ENCODE measurements at regions not wholly inside any gene's neighbourhood (a gene's known extent, or its start where the extent isn't known, plus 50 kb on each side); places are given as distances from the start of the nearest gene placed in this dataset.

DNA sequence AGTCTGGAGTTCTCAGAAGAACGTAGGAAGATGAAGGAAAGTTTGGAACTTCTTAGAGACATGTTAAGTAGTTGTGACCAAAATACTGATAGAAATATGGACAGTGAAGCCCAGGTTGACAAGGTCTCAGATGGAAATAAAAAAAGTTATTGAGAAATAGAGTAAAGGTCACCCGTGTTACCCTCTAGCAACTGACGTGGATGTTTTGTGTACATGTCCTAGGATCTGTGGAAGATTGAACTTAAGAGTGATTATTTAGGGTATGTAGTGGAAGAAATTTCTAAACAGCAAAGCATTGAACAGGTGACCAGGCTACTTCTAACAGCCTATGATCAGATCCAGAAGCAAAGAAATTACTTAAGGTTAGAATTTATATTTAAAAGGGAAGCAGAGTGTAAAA, 1020.4 kb downstream of the FSTL5 start:
- DNase-seq: no peak
- Histone ChIP-seq H3K56ac (ENCODE audit: low read length) (no peak overlapping the region), H3K18ac (ENCODE audit: low read length) (no peak overlapping the region), H2BK15ac (replicated peaks; ENCODE audit: low read depth) (no peak overlapping the region), H3K79me2 (ENCODE audit: control insufficient read depth, insufficient read depth, low read length) (no peaks in the 10 kb centered on the region), H3K4me2 (ENCODE audit: low read length) (no peak overlapping the region), H3K79me1 (ENCODE audit: low read length) (no peaks in the 10 kb centered on the region), H3K4me1 (ENCODE audit: control insufficient read depth, low read depth, low read length) (no peaks in the 10 kb centered on the region), H3K36me3 (ENCODE audit: control insufficient read depth, insufficient read depth, low read length) (no peaks in the 10 kb centered on the region), H2AK5ac (ENCODE audit: low read length) (no peak overlapping the region), H3K27ac (ENCODE audit: low read depth, low read length) (no peak overlapping the region), H4K8ac (ENCODE audit: low read depth, low read length) (no peak overlapping the region), H3K23ac (ENCODE audit: low read length) (no peak overlapping the region), H3K4ac (ENCODE audit: low read depth, low read length) (no peak overlapping the region), H2BK120ac (ENCODE audit: low read depth, low read length) (no peak overlapping the region), H3K4me3 (ENCODE audit: low read length) (no peak overlapping the region), H3K27me3 (ENCODE audit: insufficient read depth, low read length, poor library complexity) (no peaks in the 10 kb centered on the region), H2BK5ac (ENCODE audit: low read length) (no peak overlapping the region), H3K9ac (ENCODE audit: low read length) (no peak overlapping the region), H4K5ac (ENCODE audit: low read length) (no peak overlapping the region)
- WGBS (ENCODE audit: extremely low coverage, insufficient coverage, low lambda C conversion rate): no CpG with 5 or more reads among the region's 3 CpGs

DNA sequence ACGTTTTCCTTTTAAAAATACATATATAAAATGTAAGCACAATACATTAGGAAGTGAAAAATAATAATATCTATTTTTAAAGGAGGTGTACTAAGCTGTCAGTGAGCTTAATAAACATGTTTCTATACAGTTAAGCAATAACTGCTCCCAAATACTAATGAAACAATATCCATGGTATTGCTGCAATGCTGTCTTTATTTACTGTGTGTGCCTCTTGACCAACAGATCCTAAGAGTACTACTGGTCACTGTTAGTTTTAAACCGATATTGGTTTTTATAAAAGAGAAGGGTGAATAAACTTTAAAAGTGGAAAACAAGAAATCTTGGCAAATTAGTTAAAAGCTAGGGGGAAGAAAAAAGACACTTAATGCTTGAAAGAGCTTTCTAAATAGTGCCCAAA, 1029.0 kb downstream of the FSTL5 start:
- Histone ChIP-seq H3K56ac (ENCODE audit: low read length) (no peak overlapping the region), H4K5ac (ENCODE audit: low read length) (no peak overlapping the region), H3K36me3 (ENCODE audit: control insufficient read depth, insufficient read depth, low read length) (no peaks in the 10 kb centered on the region), H3K18ac (ENCODE audit: low read length) (no peak overlapping the region), H3K79me1 (ENCODE audit: low read length) (no peaks in the 10 kb centered on the region), H3K4me3 (ENCODE audit: low read length) (no peak overlapping the region), H3K27ac (ENCODE audit: low read depth, low read length) (no peak overlapping the region), H3K79me2 (ENCODE audit: control insufficient read depth, insufficient read depth, low read length) (no peaks in the 10 kb centered on the region), H3K4me2 (ENCODE audit: low read length) (no peak overlapping the region), H3K23ac (ENCODE audit: low read length) (no peak overlapping the region), H2AK5ac (ENCODE audit: low read length) (no peak overlapping the region), H2BK120ac (ENCODE audit: low read depth, low read length) (no peak overlapping the region), H3K27me3 (ENCODE audit: insufficient read depth, low read length, poor library complexity) (no peaks in the 10 kb centered on the region), H4K8ac (ENCODE audit: low read depth, low read length) (no peak overlapping the region), H3K4me1 (ENCODE audit: control insufficient read depth, low read depth, low read length) (no peaks in the 10 kb centered on the region), H3K4ac (ENCODE audit: low read depth, low read length) (no peak overlapping the region), H3K9ac (ENCODE audit: low read length) (no peak overlapping the region), H2BK15ac (replicated peaks; ENCODE audit: low read depth) (no peak overlapping the region), H2BK5ac (ENCODE audit: low read length) (no peak overlapping the region)
- no CpG with 5 or more reads among the region's 2 CpGs for WGBS (ENCODE audit: extremely low coverage, insufficient coverage, low lambda C conversion rate)
- DNase-seq: no peak

- no peak overlapping the region for H3K4ac ChIP-seq (ENCODE audit: low read depth, low read length)
- H3K18ac ChIP-seq (ENCODE audit: low read length): no peak overlapping the region
- H3K9ac ChIP-seq (ENCODE audit: low read length): no peak overlapping the region
- no peak overlapping the region for H2BK120ac ChIP-seq (ENCODE audit: low read depth, low read length)
- no peaks in the 10 kb centered on the region for H3K36me3 ChIP-seq (ENCODE audit: control insufficient read depth, insufficient read depth, low read length)
- no CpG with 5 or more reads among the region's 4 CpGs for WGBS (ENCODE audit: extremely low coverage, insufficient coverage, low lambda C conversion rate)
- no peaks in the 10 kb centered on the region for H3K27me3 ChIP-seq (ENCODE audit: insufficient read depth, low read length, poor library complexity)
- no peaks in the 10 kb centered on the region for H3K79me1 ChIP-seq (ENCODE audit: low read length)
- no peak overlapping the region for H3K56ac ChIP-seq (ENCODE audit: low read length)
- no peak overlapping the region for H4K5ac ChIP-seq (ENCODE audit: low read length)
- H2BK5ac ChIP-seq (ENCODE audit: low read length): no peak overlapping the region
- no peak overlapping the region for H3K23ac ChIP-seq (ENCODE audit: low read length)
- H3K4me2 ChIP-seq (ENCODE audit: low read length): no peak overlapping the region
- H2BK15ac ChIP-seq (replicated peaks; ENCODE audit: low read depth): no peak overlapping the region
- no peaks in the 10 kb centered on the region for H3K79me2 ChIP-seq (ENCODE audit: control insufficient read depth, insufficient read depth, low read length)
- no peak overlapping the region for H3K4me3 ChIP-seq (ENCODE audit: low read length)
- H4K8ac ChIP-seq (ENCODE audit: low read depth, low read length): no peak overlapping the region
- H2AK5ac ChIP-seq (ENCODE audit: low read length): no peak overlapping the region
- no peak overlapping the region for H3K27ac ChIP-seq (ENCODE audit: low read depth, low read length)
- H3K4me1 ChIP-seq (ENCODE audit: control insufficient read depth, low read depth, low read length): no peaks in the 10 kb centered on the region
- no peak for DNase-seq
Measured at GRCh38 chr4:161133586-161134276, 1030.1 kb downstream of the FSTL5 start.

DNA sequence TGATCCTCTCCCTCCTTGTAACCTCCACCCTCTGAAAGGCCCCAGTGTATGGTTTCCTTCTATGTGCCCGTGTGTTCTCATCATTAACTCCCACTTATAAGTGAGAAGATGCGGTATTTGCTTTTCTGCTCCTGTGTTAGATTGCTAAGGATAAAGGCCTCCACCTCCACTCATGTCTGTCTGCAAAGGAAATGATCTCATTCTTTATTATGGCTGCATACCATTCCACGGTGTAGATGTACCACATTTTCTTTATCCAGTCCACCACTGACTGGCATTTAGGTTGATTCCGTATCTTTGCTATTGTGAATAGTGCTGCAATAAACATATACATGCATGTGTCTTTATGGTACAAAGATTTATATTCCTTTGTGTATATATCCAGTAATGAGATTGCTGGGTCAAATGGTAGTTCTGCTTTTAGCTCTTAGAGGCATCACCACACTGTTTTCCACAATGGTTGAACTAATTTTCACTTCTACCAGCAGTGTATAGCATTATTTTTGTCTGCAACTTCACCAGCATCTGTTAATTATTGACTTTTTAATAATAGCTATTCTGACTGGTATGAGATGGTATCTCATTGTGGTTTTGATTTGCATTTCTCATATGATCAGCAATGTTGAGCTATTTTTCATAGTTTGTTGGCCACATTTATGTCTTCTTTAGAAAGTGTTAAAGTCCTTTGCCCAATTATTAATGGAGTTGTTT, 1030.9 kb downstream of the FSTL5 start:
- no peak for DNase-seq
- Histone ChIP-seq H3K4me2 (ENCODE audit: low read length) (no peak overlapping the region), H3K27me3 (ENCODE audit: insufficient read depth, low read length, poor library complexity) (no peaks in the 10 kb centered on the region), H3K56ac (ENCODE audit: low read length) (no peak overlapping the region), H3K79me1 (ENCODE audit: low read length) (no peaks in the 10 kb centered on the region), H3K4ac (ENCODE audit: low read depth, low read length) (no peak overlapping the region), H3K18ac (ENCODE audit: low read length) (no peak overlapping the region), H2AK5ac (ENCODE audit: low read length) (no peak overlapping the region), H3K23ac (ENCODE audit: low read length) (no peak overlapping the region), H3K4me3 (ENCODE audit: low read length) (no peak overlapping the region), H3K79me2 (ENCODE audit: control insufficient read depth, insufficient read depth, low read length) (no peaks in the 10 kb centered on the region), H2BK15ac (replicated peaks; ENCODE audit: low read depth) (no peak overlapping the region), H3K27ac (ENCODE audit: low read depth, low read length) (no peak overlapping the region), H3K4me1 (ENCODE audit: control insufficient read depth, low read depth, low read length) (no peaks in the 10 kb centered on the region), H4K8ac (ENCODE audit: low read depth, low read length) (no peak overlapping the region), H4K5ac (ENCODE audit: low read length) (no peak overlapping the region), H3K9ac (ENCODE audit: low read length) (no peak overlapping the region), H2BK5ac (ENCODE audit: low read length) (no peak overlapping the region), H2BK120ac (ENCODE audit: low read depth, low read length) (no peak overlapping the region), H3K36me3 (ENCODE audit: control insufficient read depth, insufficient read depth, low read length) (no peaks in the 10 kb centered on the region)
- WGBS (ENCODE audit: extremely low coverage, insufficient coverage, low lambda C conversion rate): no CpG with 5 or more reads among the region's 4 CpGs

DNA sequence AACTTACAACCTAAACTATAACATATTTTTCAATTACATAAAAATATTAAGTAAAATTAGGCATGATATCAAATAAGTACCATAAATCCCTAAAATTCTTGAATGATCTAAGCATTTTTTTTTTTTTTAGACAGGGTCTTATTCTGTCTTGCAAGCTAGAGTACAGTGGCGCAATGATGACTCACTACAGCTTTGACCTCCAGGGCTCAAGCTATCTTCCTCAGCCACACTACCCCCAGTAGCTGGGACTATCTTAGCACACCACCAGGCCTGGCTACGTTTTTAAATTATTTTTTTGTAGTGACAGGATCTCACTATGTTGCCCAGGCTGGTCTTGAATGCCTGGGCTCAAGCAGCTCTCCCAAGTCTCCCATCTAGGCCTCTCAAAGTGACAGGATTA, 1042.3 kb downstream of the FSTL5 start:
- H3K23ac ChIP-seq (ENCODE audit: low read length): no peak overlapping the region
- H2BK5ac ChIP-seq (ENCODE audit: low read length): no peak overlapping the region
- H2BK15ac ChIP-seq (replicated peaks; ENCODE audit: low read depth): no peak overlapping the region
- H4K8ac ChIP-seq (ENCODE audit: low read depth, low read length): no peak overlapping the region
- WGBS (ENCODE audit: extremely low coverage, insufficient coverage, low lambda C conversion rate): no CpG with 5 or more reads among the region's 2 CpGs
- no peaks in the 10 kb centered on the region for H3K4me1 ChIP-seq (ENCODE audit: control insufficient read depth, low read depth, low read length)
- H3K9ac ChIP-seq (ENCODE audit: low read length): no peak overlapping the region
- no peaks in the 10 kb centered on the region for H3K36me3 ChIP-seq (ENCODE audit: control insufficient read depth, insufficient read depth, low read length)
- no peak overlapping the region for H3K4me2 ChIP-seq (ENCODE audit: low read length)
- no peak overlapping the region for H3K56ac ChIP-seq (ENCODE audit: low read length)
- H2BK120ac ChIP-seq (ENCODE audit: low read depth, low read length): no peak overlapping the region
- no peak overlapping the region for H3K27ac ChIP-seq (ENCODE audit: low read depth, low read length)
- H3K79me1 ChIP-seq (ENCODE audit: low read length): no peaks in the 10 kb centered on the region
- H3K79me2 ChIP-seq (ENCODE audit: control insufficient read depth, insufficient read depth, low read length): no peaks in the 10 kb centered on the region
- H3K4me3 ChIP-seq (ENCODE audit: low read length): no peak overlapping the region
- no peak overlapping the region for H3K18ac ChIP-seq (ENCODE audit: low read length)
- H4K5ac ChIP-seq (ENCODE audit: low read length): no peak overlapping the region
- no peak overlapping the region for H2AK5ac ChIP-seq (ENCODE audit: low read length)
- H3K4ac ChIP-seq (ENCODE audit: low read depth, low read length): no peak overlapping the region
- DNase-seq: peak; percentile 14
- no peaks in the 10 kb centered on the region for H3K27me3 ChIP-seq (ENCODE audit: insufficient read depth, low read length, poor library complexity)

Data from mesendoderm (in vitro differentiated cells).